ENCODE measurements at regions not wholly inside any gene's neighbourhood (a gene's known extent, or its start where the extent isn't known, plus 50 kb on each side); places are given as distances from the start of the nearest gene placed in this dataset.

DNA sequence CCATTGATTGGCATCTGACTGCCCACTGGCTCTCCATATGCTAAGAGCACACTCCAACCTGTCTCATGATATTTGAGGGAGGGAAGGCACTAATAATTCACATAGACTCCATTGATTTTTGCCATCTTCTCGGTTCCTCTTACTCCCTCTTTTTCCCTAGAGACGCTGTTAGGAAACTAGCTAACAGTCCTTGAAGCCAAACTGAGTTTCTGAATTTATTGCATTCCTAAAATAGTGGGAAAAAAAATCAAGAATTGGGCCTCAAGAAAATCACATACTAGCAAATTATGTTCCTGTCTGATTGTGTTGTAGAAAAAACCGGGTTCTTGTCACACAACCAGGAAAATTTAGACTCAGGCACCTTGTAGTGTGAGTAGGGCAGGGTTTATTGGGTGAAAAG is 86.4 kb upstream of the SLC7A1 start:
- H3K4me3 ChIP-seq (ENCODE audit: low read depth, low read length) = no peak overlapping the region
- H4K12ac ChIP-seq (ENCODE audit: low read depth, low read length) = no peak overlapping the region
- no peak overlapping the region for H3K9ac ChIP-seq (ENCODE audit: low read length)
- no peak overlapping the region for H2BK120ac ChIP-seq (ENCODE audit: insufficient read depth, low read length, poor library complexity)
- no peak overlapping the region for H3K4ac ChIP-seq (ENCODE audit: low read depth, low read length)
- H3K14ac ChIP-seq (ENCODE audit: low read length) = no peak overlapping the region
- no CpG with 5 or more reads among the region's 3 CpGs for WGBS (ENCODE audit: extremely low coverage, insufficient coverage, insufficient read length)
- no peak overlapping the region for H2BK12ac ChIP-seq (ENCODE audit: low read length)
- H3K36me3 ChIP-seq (ENCODE audit: control insufficient read depth in 1 of 2, insufficient read depth in 2 of 2, low read length in 2 of 2) = no peaks in the 10 kb centered on the region
- H3K27me3 ChIP-seq (ENCODE audit: insufficient read depth, low read length) = no peaks in the 10 kb centered on the region
- H4K91ac ChIP-seq (ENCODE audit: low read depth, low read length) = no peak overlapping the region
- no peaks in the 10 kb centered on the region for H3K9me3 ChIP-seq (ENCODE audit: insufficient read depth, low read depth, low read length)
- H3K79me2 ChIP-seq (ENCODE audit: control insufficient read depth, insufficient read depth, low read length, poor library complexity) = no peaks in the 10 kb centered on the region
- H3K27ac ChIP-seq (ENCODE audit: low read depth, low read length) = no peak overlapping the region
- H2BK5ac ChIP-seq (ENCODE audit: low read depth, low read length, poor library complexity) = no peak overlapping the region
- H2AFZ ChIP-seq (ENCODE audit: insufficient read depth, low read length, poor library complexity) = no peak overlapping the region
- H4K8ac ChIP-seq (ENCODE audit: low read depth, low read length) = no peak overlapping the region
- H3K23ac ChIP-seq (ENCODE audit: low read length) = no peak overlapping the region
- no peak overlapping the region for H3K18ac ChIP-seq (ENCODE audit: low read length)
- H3K4me2 ChIP-seq (ENCODE audit: low read length) = no peak overlapping the region
- H2AK5ac ChIP-seq (ENCODE audit: low read length) = no peak overlapping the region
- H3K4me1 ChIP-seq (ENCODE audit: control insufficient read depth in 1 of 2, insufficient read depth in 2 of 2, low read length in 2 of 2) = peaks cover 1 to 4% of the 10 kb centered on the region in 2 experiments
- DNase-seq = no peak
- H3K79me1 ChIP-seq (ENCODE audit: low read length) = peaks cover 3% of the 10 kb centered on the region

DNA sequence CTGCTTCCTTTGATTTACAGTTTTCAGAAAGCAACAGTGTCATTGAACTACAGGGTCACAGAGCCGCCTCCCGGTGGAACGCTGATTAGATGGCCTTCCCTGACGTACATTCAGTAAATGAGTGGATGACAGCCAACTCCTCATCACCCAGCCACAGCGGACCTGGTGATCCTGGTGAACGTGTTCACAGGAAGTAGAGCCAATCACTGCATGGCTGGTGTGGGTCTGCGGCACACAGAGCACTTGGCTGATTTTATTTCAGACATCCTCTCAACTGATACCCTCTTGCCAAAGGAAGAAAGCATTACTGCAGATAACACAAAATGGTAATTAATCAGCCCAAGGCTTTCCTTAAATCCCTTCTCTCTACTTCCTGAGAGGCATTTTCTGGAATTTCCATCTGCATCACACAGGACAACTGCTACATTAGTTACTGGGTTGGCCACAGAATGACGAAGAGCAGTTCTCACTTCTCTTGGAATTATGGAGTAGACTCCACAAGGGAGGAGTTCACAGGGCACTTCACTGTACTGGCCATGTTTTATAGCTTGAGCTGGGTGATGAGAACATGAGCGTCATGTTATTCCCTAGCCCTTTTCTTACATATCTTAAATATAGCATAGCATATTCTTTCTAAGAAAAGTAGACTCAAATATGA is 84.0 kb upstream of the SLC7A1 start:
- H3K9ac ChIP-seq (ENCODE audit: low read length) = no peak overlapping the region
- no peak for DNase-seq
- no CpG with 5 or more reads among the region's 9 CpGs for WGBS (ENCODE audit: extremely low coverage, insufficient coverage, insufficient read length)

DNA sequence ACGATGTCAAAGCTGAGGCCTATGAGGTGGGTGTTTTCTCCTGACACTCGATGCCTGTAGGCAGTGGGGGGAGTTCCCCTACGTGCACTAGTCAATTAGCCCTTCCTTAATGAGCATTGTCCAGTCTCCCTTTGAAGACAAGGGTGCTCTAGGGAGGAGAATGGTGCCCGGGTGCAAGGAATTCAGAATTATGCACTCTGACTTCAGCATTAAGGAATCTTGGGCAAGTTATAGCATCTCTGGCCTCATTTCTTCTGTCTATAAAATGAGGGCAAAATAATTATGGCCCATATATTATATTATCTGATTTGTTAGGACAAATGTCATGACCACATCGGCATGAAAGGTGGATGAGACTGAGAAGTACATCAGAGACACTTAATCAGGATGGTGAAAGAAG is 82.1 kb upstream of the SLC7A1 start:
- H2BK120ac ChIP-seq (ENCODE audit: insufficient read depth, low read length, poor library complexity) = no peak overlapping the region
- peak overlapping the region; percentile 48 for H2BK12ac ChIP-seq (ENCODE audit: low read length)
- no peak overlapping the region for H3K23ac ChIP-seq (ENCODE audit: low read length)
- H3K4me1 ChIP-seq (ENCODE audit: control insufficient read depth in 1 of 2, insufficient read depth in 2 of 2, low read length in 2 of 2) = peaks cover 5 to 6% of the 10 kb centered on the region in 2 experiments
- H3K27me3 ChIP-seq (ENCODE audit: insufficient read depth, low read length) = no peaks in the 10 kb centered on the region
- peaks cover 4% of the 10 kb centered on the region for H3K79me1 ChIP-seq (ENCODE audit: low read length)
- H2BK5ac ChIP-seq (ENCODE audit: low read depth, low read length, poor library complexity) = peak overlapping the region; percentile 31
- H4K91ac ChIP-seq (ENCODE audit: low read depth, low read length) = peak overlapping the region; percentile 37
- H3K4ac ChIP-seq (ENCODE audit: low read depth, low read length) = no peak overlapping the region
- H3K4me3 ChIP-seq (ENCODE audit: low read depth, low read length) = no peak overlapping the region
- H4K12ac ChIP-seq (ENCODE audit: low read depth, low read length) = no peak overlapping the region
- no peak overlapping the region for H3K4me2 ChIP-seq (ENCODE audit: low read length)
- H3K36me3 ChIP-seq (ENCODE audit: control insufficient read depth in 1 of 2, insufficient read depth in 2 of 2, low read length in 2 of 2) = no peaks in the 10 kb centered on the region
- H3K27ac ChIP-seq (ENCODE audit: low read depth, low read length) = no peak overlapping the region
- no peak overlapping the region for H2AK5ac ChIP-seq (ENCODE audit: low read length)
- H3K9me3 ChIP-seq (ENCODE audit: insufficient read depth, low read depth, low read length) = no peaks in the 10 kb centered on the region
- H3K9ac ChIP-seq (ENCODE audit: low read length) = no peak overlapping the region
- peak overlapping the region; percentile 23 for H3K18ac ChIP-seq (ENCODE audit: low read length)
- H4K8ac ChIP-seq (ENCODE audit: low read depth, low read length) = no peak overlapping the region
- no CpG with 5 or more reads among the region's 5 CpGs for WGBS (ENCODE audit: extremely low coverage, insufficient coverage, insufficient read length)
- H2AFZ ChIP-seq (ENCODE audit: insufficient read depth, low read length, poor library complexity) = no peak overlapping the region
- no peak for DNase-seq
- H3K79me2 ChIP-seq (ENCODE audit: control insufficient read depth, insufficient read depth, low read length, poor library complexity) = no peaks in the 10 kb centered on the region
- H3K14ac ChIP-seq (ENCODE audit: low read length) = no peak overlapping the region

More for the DNA sequence above, 84.0 kb upstream of the SLC7A1 start:
- H3K4me2 ChIP-seq (ENCODE audit: low read length) = no peak overlapping the region
- H3K79me2 ChIP-seq (ENCODE audit: control insufficient read depth, insufficient read depth, low read length, poor library complexity) = no peaks in the 10 kb centered on the region
- no peaks in the 10 kb centered on the region for H3K36me3 ChIP-seq (ENCODE audit: control insufficient read depth in 1 of 2, insufficient read depth in 2 of 2, low read length in 2 of 2)
- peak overlapping the region; percentile 32 for H4K91ac ChIP-seq (ENCODE audit: low read depth, low read length)
- no peak overlapping the region for H3K4ac ChIP-seq (ENCODE audit: low read depth, low read length)
- no peak overlapping the region for H3K23ac ChIP-seq (ENCODE audit: low read length)
- H2AK5ac ChIP-seq (ENCODE audit: low read length) = no peak overlapping the region
- H4K8ac ChIP-seq (ENCODE audit: low read depth, low read length) = no peak overlapping the region
- no peak overlapping the region for H4K12ac ChIP-seq (ENCODE audit: low read depth, low read length)
- H3K4me1 ChIP-seq (ENCODE audit: control insufficient read depth in 1 of 2, insufficient read depth in 2 of 2, low read length in 2 of 2) = peaks cover 5 to 6% of the 10 kb centered on the region in 2 experiments
- peak overlapping the region; percentile 2 for H3K18ac ChIP-seq (ENCODE audit: low read length)
- no peaks in the 10 kb centered on the region for H3K9me3 ChIP-seq (ENCODE audit: insufficient read depth, low read depth, low read length)
- H3K14ac ChIP-seq (ENCODE audit: low read length) = no peak overlapping the region
- no peak overlapping the region for H3K27ac ChIP-seq (ENCODE audit: low read depth, low read length)
- peaks cover 4% of the 10 kb centered on the region for H3K79me1 ChIP-seq (ENCODE audit: low read length)
- peak overlapping the region; percentile 6 for H2BK12ac ChIP-seq (ENCODE audit: low read length)
- H2AFZ ChIP-seq (ENCODE audit: insufficient read depth, low read length, poor library complexity) = no peak overlapping the region
- no peak overlapping the region for H2BK120ac ChIP-seq (ENCODE audit: insufficient read depth, low read length, poor library complexity)
- H3K4me3 ChIP-seq (ENCODE audit: low read depth, low read length) = no peak overlapping the region
- H2BK5ac ChIP-seq (ENCODE audit: low read depth, low read length, poor library complexity) = no peak overlapping the region
- no peaks in the 10 kb centered on the region for H3K27me3 ChIP-seq (ENCODE audit: insufficient read depth, low read length)

DNA sequence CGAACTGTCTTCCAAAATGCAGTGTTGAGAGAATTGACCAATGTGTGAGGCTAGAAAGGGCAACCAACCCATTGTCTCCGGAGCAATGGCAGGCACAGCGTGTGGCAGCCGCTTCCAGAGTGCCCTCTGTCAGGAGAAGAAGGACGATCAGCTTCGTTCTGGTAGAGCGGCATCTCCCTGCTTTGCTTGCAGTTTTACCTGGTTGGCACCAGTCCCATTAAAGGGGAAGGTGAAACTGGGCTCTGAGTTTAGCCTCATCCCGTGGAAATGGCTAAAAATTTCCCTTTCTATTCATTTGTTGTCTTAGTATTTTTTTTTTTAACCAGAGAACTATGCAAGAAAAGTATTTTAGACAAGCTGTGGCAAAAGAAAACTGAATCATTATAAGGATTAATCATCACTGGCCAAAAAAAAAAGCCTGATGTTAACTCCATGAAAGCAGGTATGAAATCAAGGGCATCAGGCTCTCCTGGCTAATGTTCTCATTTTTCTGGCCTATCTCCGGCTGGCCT is 81.5 kb upstream of the SLC7A1 start:
- Histone ChIP-seq H3K4me1 (ENCODE audit: control insufficient read depth in 1 of 2, insufficient read depth in 2 of 2, low read length in 2 of 2) (peaks cover 5 to 6% of the 10 kb centered on the region in 2 experiments), H3K14ac (ENCODE audit: low read length) (peak overlapping the region; percentile 75), H3K4me2 (ENCODE audit: low read length) (no peak overlapping the region), H3K79me2 (ENCODE audit: control insufficient read depth, insufficient read depth, low read length, poor library complexity) (no peaks in the 10 kb centered on the region), H4K12ac (ENCODE audit: low read depth, low read length) (no peak overlapping the region), H3K79me1 (ENCODE audit: low read length) (peaks cover 4% of the 10 kb centered on the region), H3K27me3 (ENCODE audit: insufficient read depth, low read length) (no peaks in the 10 kb centered on the region), H3K9me3 (ENCODE audit: insufficient read depth, low read depth, low read length) (no peaks in the 10 kb centered on the region), H2BK12ac (ENCODE audit: low read length) (peak overlapping the region; percentile 97), H3K4ac (ENCODE audit: low read depth, low read length) (peak overlapping the region; percentile 4), H3K27ac (ENCODE audit: low read depth, low read length) (peak overlapping the region; percentile 5), H2BK5ac (ENCODE audit: low read depth, low read length, poor library complexity) (peak overlapping the region; percentile 68), H3K4me3 (ENCODE audit: low read depth, low read length) (no peak overlapping the region), H4K91ac (ENCODE audit: low read depth, low read length) (peak overlapping the region; percentile 81), H3K23ac (ENCODE audit: low read length) (no peak overlapping the region), H2AK5ac (ENCODE audit: low read length) (peak overlapping the region; percentile 84), H3K9ac (ENCODE audit: low read length) (no peak overlapping the region), H2BK120ac (ENCODE audit: insufficient read depth, low read length, poor library complexity) (peak overlapping the region; percentile 82), H4K8ac (ENCODE audit: low read depth, low read length) (no peak overlapping the region), H3K18ac (ENCODE audit: low read length) (peak overlapping the region; percentile 85), H3K36me3 (ENCODE audit: control insufficient read depth in 1 of 2, insufficient read depth in 2 of 2, low read length in 2 of 2) (no peaks in the 10 kb centered on the region), H2AFZ (ENCODE audit: insufficient read depth, low read length, poor library complexity) (peak overlapping the region; percentile 62)
- no CpG with 5 or more reads among the region's 9 CpGs for WGBS (ENCODE audit: extremely low coverage, insufficient coverage, insufficient read length)
- no peak for DNase-seq
